Astrocyte of the spinal cord (primary cell): ENCODE measurements at regions not wholly inside any gene's neighbourhood (a gene's known extent, or its start where the extent isn't known, plus 50 kb on each side); places are given as distances from the start of the nearest gene placed in this dataset.

Source experiments
- DNase-seq: peaks from one replicate; pipeline ENCODE4 v3.0.0; 2011; ENCODE audit warnings: low read depth, low spot score
- H3K4me3 ChIP-seq: 2 replicates; pipeline ENCODE4 v1.5.1; 2011; ENCODE audit warnings: low read depth, mild to moderate bottlenecking, low read length, moderate library complexity
- CTCF ChIP-seq: IDR thresholded peaks from 2 replicates; pipeline ENCODE4 v1.5.1; 2012; ENCODE audit warnings: low read depth, mild to moderate bottlenecking, low read length, inconsistent platforms
- in situ Hi-C: cut with HindIII; loops from 2 replicates; pipeline ENCODE4 v1.10.0; 2017; ENCODE audit warnings: low sequenced_read_pairs

GRCh38 chr12:126704609-126705008 is 1562.4 kb upstream of the TMEM132C start:
- in situ Hi-C loops, result no loop called here
- no peak for DNase-seq
- TF ChIP-seq CTCF, result peak; percentile 15
- no peak overlapping the region for H3K4me3 ChIP-seq

GRCh38 chr12:126706300-126706699 is 1560.7 kb upstream of the TMEM132C start:
- no peak for TF ChIP-seq CTCF
- no peak for DNase-seq
- no peak overlapping the region for H3K4me3 ChIP-seq
- in situ Hi-C loops, result no loop called here

- in situ Hi-C loops, result no loop called here
- TF ChIP-seq CTCF, result no peak
- peak; percentile 83 for DNase-seq
- H3K4me3 ChIP-seq, result no peak overlapping the region
Observed at GRCh38 chr12:126708492-126708896, 1558.5 kb upstream of the TMEM132C start.

GRCh38 chr12:126718365-126718764 is 1548.6 kb upstream of the TMEM132C start:
- no peak for DNase-seq
- in situ Hi-C loops, result no loop called here
- no peak for TF ChIP-seq CTCF
- H3K4me3 ChIP-seq, result no peak overlapping the region

GRCh38 chr12:126719912-126720705 is 1546.9 kb upstream of the TMEM132C start:
- no peak for DNase-seq
- no peak overlapping the region for H3K4me3 ChIP-seq
- in situ Hi-C loops, result no loop called here
- no peak for TF ChIP-seq CTCF

- no peak overlapping the region for H3K4me3 ChIP-seq
- no peak for DNase-seq
- in situ Hi-C loops, result no loop called here
- no peak for TF ChIP-seq CTCF
Observed at GRCh38 chr12:126726481-126727217, 1540.3 kb upstream of the TMEM132C start.
